ENCODE measurements at regions not wholly inside any gene's neighbourhood (a gene's known extent, or its start where the extent isn't known, plus 50 kb on each side); places are given as distances from the start of the nearest gene placed in this dataset.

DNA sequence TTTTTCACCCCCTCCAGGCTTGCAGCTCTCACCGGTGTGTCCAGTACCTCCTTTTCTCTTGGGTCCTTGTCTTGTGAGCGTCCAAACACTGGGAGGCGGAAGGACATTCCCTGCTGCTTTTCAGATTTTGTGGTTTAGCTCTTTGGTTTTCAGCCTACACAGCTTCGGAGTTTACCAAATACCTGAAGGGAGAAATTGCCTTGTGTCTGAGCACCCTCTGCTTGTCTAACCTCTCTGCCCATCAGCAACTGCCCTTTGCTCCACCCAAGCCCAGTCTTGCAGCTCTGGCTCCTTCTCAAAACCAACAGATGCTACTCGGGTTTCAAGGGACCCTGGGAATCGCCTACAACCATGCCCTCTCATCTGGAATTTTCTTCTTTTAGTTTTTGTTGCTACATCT lies 519.1 kb upstream of the IGFBP3 start:
- DNase-seq (ENCODE audit: low spot score) = no peak

DNA sequence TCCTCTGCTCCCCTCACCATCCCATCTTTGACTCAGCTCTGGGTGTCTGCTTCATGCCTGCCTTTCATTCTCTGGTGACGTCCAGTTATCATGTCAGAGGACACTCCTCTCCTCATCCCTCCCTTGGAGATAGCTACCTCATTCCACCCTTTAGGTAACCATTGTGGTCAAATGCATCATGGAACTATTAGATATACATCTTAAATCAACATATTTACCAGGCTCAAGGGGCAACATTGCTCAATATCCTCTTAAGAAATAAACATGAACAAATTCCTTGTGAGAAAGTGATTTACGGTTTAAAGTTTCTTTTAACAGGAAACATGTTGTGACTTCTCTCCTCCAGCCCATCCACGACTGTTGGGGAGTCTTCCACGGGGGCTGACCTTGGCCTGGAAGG lies 511.6 kb upstream of the IGFBP3 start:
- DNase-seq (ENCODE audit: low spot score) = no peak

DNA sequence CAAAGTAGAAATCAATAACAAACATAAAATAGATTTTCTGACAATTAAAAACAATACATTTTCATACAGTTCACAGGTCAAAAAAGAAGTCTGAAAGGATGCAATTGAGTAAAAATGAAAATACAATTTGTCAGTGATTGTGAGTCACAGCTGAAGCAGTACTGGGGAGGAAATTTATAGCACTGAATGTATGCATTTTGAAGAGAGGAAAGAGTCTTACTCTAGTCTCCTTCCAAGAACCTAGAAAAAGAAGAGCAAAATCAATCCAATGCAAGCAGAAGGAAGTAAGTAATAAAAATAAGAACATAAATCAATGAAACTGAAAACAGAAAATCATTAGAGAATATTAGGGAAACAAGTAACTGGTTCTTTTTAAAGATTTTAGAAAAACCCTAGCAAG lies 507.2 kb upstream of the IGFBP3 start:
- no peak for DNase-seq (ENCODE audit: low spot score)

DNA sequence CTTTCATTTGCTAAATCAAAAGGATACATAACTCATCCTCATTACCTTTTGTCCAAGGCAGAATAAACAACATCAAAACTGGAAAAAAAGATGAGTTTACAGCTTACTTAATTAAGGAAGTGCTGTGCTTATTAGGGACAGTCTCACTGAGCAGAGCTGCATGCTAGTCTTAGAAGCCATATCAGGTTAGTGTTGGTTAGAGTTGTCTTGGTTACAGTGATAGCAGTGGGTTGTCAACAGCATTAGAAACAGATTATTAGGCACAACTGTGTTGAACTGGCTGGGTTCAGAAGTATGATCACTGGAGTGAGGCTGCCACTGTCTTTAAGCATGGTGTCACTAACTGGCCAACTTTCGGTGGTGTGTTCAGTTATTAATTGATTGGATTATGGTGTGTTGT lies 503.9 kb upstream of the IGFBP3 start:
- no peak for DNase-seq (ENCODE audit: low spot score)

- no peak for DNase-seq (ENCODE audit: low spot score)
These were observed 500.6 kb upstream of the IGFBP3 start for GRCh38 chr7:46421441-46422230.

- DNase-seq (ENCODE audit: low spot score) = no peak
These were observed 493.9 kb upstream of the IGFBP3 start for GRCh38 chr7:46414946-46415345.

- DNase-seq (ENCODE audit: low spot score) = no peak
These were observed 490.2 kb upstream of the IGFBP3 start for GRCh38 chr7:46411236-46411635.

- no peak for DNase-seq (ENCODE audit: low spot score)
These were observed 486.1 kb upstream of the IGFBP3 start for GRCh38 chr7:46407125-46407524.

DNA sequence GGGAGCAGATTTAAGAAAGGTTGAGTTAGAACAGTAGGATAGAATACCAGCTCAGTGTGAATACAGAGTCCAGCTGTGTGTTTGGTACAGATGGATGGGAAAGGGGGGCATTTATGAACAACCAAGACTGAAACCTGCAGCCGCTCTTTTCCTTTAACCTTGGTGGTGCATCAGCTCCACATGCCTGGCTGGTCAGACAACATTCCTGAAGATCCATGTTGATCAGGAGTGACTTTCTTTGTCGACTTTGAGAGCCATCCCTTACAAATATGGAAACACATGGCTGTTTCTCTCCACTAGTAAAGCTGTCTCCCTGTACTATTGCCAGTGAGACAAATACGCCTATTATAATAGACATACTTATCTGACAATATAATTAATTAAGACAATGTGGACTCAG lies 476.5 kb upstream of the IGFBP3 start:
- DNase-seq (ENCODE audit: low spot score) = no peak

DNA sequence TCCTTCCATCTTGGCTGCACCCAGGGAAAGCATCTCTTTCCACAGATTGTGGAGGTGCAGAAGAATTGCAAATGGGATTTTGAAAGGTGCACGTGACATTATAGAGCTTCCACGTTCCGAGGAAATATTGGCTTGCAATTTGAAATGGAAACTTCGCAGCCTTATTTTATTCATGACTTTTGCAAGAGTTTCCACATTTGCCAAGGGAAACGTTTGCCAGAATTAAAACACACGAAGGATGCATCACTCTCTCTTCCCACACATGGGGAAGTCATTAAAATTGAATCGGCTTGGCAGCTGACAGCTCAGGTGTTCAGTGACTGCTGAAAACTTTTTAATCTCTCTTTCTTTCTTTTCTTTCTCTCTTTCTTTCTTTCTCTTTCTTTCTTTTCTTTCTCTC lies 475.4 kb upstream of the IGFBP3 start:
- no peak for DNase-seq (ENCODE audit: low spot score)

DNA sequence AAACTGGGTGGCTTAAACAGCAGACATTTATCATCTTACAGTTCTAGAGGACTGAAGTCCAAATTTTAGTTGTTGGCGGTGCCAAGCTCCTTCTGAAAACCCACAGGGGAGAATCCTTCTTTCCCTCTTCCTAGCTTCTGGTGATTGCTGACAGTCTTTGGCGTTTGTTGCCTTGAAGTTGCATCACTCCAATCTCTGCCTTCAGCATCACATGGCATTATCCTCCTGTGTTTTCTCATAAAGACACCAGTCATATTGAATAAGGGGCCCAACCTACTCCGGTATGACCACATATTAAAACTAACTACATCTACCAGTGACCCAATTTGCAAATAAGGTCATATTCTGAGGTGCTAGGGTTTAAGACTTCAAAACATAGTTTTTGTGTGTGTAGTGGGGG lies 472.1 kb upstream of the IGFBP3 start:
- DNase-seq (ENCODE audit: low spot score) = no peak

DNA sequence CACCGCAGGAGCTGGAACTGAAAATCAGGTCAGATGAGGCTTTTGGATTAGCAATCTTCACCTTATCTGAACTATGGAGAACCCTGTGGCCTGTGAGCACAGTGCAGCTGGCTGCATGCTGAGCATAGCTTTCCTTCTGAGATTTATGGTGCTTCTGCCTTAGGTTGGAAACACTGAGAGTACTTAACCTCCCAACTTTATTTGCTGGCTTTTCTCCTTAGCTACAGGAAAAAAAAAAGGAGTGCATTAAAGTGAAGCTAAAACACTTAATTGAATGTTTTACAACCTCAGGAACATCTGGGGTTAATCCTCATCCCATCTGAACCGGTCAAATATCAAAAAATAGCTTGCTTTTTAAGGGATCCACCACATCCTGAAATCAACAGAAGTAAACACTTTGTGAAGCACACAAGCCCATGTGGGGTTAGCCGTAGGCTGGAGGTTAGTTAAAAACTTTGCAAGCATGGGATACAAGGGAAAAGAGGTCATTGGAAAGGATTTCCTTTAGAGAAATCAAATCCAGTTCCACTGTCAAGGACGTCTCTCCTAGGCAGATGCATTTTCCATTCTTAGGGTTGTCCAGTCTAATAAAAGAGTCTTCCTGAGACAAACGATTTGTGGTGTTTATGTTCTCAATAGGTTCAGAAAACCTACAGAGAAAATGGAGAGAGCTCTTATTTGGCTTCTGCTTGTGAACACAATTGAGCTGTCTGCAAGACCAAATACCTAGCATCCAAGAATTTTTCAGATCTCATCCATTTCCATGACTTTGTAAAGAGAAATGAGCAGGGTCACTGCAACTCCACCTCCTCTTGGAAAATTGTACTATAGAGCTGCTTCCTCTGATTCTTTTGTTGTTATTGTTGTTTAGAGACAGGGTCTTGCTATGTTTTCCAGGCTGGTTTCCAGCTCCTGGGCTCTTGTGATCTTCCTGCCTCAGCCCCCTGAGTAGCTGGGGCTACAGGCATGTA lies 470.4 kb upstream of the IGFBP3 start:
- no peak for DNase-seq (ENCODE audit: low spot score)

GRCh38 chr7:46390042-46390441 lies 469.0 kb upstream of the IGFBP3 start:
- no peak for DNase-seq (ENCODE audit: low spot score)

DNA sequence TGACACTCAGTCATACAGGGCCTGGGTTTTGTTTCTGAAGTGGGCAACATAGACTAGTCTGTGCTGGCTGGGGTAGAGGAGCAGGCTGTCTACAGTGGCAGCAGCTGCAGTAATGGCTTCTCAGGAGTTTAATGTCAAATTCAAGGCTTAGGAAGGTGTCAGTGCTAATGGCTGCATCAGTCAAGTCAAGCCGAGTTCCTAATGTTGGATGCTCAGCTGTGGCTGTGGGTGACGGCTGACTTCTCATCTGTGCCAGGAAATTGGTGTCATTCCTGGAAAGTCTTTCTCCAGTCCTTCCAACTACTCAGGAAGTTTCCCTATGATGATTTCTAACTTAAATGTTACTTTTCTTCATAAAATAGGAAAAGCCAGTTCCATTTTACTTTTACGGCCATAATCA lies 468.1 kb upstream of the IGFBP3 start:
- no peak for DNase-seq (ENCODE audit: low spot score)

- DNase-seq (ENCODE audit: low spot score) = no peak
These were observed 466.6 kb upstream of the IGFBP3 start for GRCh38 chr7:46387646-46388045.

DNA sequence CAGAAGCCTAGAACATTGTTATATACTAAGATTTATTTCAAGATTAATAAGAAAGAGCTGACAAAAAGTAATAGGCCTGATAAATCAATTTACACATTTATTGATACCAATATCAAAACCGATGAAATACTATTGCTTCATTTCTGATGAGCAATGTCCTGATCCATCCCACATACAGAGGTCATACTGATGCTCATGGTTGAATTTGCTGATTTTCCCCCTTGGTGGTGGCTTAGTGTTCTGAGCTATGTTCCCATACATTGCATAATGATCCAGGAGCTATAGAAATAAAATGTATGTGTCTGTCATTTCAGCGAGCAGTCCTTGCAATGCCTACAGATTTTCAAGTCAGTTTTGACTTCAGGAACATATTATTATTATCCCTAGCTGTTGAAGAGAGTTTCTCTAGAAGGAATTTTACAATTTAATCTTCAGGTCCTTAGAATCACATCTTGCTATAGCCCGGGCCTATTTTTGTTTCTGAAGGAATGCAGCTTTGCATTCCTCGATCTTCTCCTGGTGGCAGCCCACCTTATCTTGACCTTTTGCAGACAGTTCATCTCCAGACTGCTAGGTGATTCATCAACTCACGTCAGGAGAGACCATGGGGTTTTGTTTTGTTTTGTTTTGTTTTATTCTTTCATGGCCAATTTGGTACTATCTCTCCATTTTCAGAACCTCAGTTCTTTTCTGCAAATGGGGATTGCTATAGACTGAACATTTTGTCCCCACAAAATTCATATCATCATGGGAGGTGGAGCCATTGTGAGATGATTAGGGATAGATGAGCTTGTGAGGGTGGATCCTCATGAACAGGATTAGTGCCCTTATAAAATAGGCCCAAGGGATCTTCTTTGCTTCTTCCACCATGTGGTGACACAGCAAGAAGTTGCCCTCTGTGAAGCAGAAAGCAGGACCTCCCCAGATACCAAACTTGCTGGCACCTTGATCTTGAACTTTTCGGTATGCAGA lies 465.6 kb upstream of the IGFBP3 start:
- no peak for DNase-seq (ENCODE audit: low spot score)

DNA sequence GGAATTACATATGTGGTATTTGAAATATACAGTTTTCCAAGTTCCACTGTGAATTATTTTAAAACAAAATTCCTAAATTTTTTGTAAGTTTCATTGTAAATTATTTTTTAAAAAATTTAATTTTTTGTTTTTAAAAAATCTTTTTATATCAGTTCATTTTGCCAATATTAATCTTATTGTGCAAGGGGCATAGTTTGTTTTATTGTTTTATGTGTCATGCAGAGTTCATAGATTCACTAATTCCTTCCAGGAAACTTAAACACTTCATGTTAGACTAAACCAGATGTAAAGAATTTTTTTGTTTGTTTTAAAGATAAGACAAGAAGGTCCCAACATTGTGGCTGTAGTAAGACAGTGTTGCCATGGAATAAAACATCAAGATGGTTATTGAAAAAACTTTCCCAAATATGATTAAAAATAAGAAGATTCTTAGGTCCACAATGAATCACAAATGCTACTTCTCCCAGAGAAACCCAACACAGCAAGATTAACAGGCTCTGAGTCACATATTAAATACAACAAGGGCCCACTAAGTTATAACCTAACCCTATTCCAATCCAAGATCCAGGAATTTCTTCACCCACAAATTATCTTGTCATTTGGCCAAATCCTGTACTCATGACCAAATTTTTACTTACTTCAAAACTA lies 464.7 kb upstream of the IGFBP3 start:
- DNase-seq (ENCODE audit: low spot score) = no peak

- no peak for DNase-seq (ENCODE audit: low spot score)
These were observed 462.5 kb upstream of the IGFBP3 start for GRCh38 chr7:46383605-46384004.

- no peak for DNase-seq (ENCODE audit: low spot score)
These were observed 449.0 kb upstream of the IGFBP3 start for GRCh38 chr7:46369933-46370654.

- no peak for DNase-seq (ENCODE audit: low spot score)
These were observed 447.8 kb upstream of the IGFBP3 start for GRCh38 chr7:46368871-46369270.

- DNase-seq (ENCODE audit: low spot score) = no peak
These were observed 445.5 kb upstream of the IGFBP3 start for GRCh38 chr7:46366526-46366925.
